ENCODE measurements at regions not wholly inside any gene's neighbourhood (a gene's known extent, or its start where the extent isn't known, plus 50 kb on each side); places are given as distances from the start of the nearest gene placed in this dataset.

DNA sequence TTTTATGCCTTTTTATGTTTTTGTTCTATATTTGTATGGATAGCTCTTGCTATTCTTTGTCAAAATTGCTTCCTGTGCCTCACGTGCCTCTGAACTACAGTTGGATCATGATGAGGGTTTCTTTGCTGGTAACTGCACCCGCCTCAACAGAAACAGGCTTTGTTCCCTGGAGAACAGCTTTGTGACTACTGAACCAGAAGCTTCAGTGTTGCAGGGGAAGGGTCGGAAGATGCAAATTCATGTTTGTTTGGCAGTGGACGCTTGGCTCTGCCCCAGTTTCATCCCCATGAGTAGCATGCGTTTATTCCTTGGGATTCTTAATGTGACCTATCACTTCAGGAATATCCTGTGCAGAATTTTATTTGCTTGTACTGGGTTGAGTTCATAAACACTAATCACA, 959.1 kb upstream of the WWC1 start:
- TF ChIP-seq CTCF (IDR thresholded peaks at IDR 0.05; ENCODE audit: extremely low read depth in 1 of 2, insufficient read depth in 1 of 2, low read depth in 1 of 2, low read length in 2 of 2) (no peak), POLR2A (IDR thresholded peaks at IDR 0.05; ENCODE audit: low read depth, low read length) (no peak), POLR2AphosphoS5 (IDR thresholded peaks at IDR 0.05; ENCODE audit: insufficient read depth, low read depth, low read length) (no peak), JUN (IDR thresholded peaks at IDR 0.05; ENCODE audit: borderline replicate concordance, insufficient read depth, insufficient read length, low read depth) (no peak), MAX (IDR thresholded peaks at IDR 0.05; ENCODE audit: insufficient read depth, insufficient read length) (no peak), EZH2 (IDR thresholded peaks at IDR 0.05; ENCODE audit: borderline replicate concordance, low read depth, low read length, severe bottlenecking) (no peak), MYC (IDR thresholded peaks at IDR 0.05; ENCODE audit: low read depth, low read length) (no peak)

Data from endothelial cell of umbilical vein (primary cell).